Omental fat pad (tissue), 3 donors: ENCODE measurements at regions not wholly inside any gene's neighbourhood (a gene's known extent, or its start where the extent isn't known, plus 50 kb on each side); places are given as distances from the start of the nearest gene placed in this dataset.

Experiments used
- ATAC-seq: fragments of 150-250 bp; one replicate; pipeline ENCODE4 v1.9.1; 2016; ENCODE audit warnings: mild to moderate bottlenecking, moderate library complexity; ENCODE audit not compliant: low FRiP score
- DNase-seq: peaks from one replicate; pipeline ENCODE4 v3.0.0-alpha.2; 2019; ENCODE audit warnings: low spot score
- TF ChIP-seq, protein P1 (sequence below), 3 donors: fragments of 450-650 bp; IDR thresholded peaks; one replicate each; pipeline ENCODE4 v1.5.1; 2016 to 2017; ENCODE audit warnings: antibody characterized with exemption in 3 of 3, mild to moderate bottlenecking in 3 of 3, moderate library complexity in 2 of 3

DNA sequence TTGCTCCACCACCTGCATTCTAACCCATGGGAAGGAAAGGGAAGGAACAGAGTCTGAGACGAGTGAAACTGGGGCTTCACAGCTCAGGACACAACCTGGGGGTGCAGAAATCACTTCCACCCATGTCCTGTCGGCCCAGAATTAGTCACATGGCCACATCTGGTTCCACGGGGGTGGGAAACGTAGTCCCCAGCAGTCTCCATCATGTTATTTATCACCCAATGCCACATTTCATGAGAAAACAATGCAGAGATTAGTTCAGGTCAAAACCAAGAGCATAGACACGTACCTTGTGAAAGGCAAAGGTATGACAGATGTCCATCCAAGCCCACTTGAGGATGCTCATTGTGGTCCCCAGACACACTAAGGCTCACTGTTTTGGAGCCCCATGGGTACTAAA is 125.1 kb downstream of the MED10 start:
- no peak for ATAC-seq
- TF ChIP-seq, protein P1, sequence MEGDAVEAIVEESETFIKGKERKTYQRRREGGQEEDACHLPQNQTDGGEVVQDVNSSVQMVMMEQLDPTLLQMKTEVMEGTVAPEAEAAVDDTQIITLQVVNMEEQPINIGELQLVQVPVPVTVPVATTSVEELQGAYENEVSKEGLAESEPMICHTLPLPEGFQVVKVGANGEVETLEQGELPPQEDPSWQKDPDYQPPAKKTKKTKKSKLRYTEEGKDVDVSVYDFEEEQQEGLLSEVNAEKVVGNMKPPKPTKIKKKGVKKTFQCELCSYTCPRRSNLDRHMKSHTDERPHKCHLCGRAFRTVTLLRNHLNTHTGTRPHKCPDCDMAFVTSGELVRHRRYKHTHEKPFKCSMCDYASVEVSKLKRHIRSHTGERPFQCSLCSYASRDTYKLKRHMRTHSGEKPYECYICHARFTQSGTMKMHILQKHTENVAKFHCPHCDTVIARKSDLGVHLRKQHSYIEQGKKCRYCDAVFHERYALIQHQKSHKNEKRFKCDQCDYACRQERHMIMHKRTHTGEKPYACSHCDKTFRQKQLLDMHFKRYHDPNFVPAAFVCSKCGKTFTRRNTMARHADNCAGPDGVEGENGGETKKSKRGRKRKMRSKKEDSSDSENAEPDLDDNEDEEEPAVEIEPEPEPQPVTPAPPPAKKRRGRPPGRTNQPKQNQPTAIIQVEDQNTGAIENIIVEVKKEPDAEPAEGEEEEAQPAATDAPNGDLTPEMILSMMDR (IDR thresholded peaks at IDR 0.05): no peak
- no peak for DNase-seq

DNA sequence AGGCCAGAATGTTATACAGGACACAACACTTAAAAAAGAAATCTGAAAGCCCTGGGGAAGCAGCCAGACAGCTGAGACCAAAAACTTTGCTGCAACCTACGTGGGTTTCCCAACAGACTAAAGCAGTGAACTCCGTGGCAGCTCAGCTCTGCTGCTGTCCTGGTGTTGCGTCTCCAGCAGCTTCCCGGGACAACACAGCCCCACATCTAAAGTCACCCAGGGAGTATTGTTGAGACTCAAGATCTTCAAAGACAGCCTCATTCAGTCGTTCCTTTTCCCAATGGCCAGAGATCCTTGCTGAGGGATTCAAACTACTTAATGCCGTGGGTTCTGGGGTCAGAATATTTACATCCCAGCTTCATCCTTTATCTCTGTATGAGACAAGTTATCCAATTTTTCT is 125.8 kb downstream of the MED10 start:
- TF ChIP-seq, protein P1 (IDR thresholded peaks at IDR 0.05): no peak
- DNase-seq (no peak), ATAC-seq (no peak)

DNA sequence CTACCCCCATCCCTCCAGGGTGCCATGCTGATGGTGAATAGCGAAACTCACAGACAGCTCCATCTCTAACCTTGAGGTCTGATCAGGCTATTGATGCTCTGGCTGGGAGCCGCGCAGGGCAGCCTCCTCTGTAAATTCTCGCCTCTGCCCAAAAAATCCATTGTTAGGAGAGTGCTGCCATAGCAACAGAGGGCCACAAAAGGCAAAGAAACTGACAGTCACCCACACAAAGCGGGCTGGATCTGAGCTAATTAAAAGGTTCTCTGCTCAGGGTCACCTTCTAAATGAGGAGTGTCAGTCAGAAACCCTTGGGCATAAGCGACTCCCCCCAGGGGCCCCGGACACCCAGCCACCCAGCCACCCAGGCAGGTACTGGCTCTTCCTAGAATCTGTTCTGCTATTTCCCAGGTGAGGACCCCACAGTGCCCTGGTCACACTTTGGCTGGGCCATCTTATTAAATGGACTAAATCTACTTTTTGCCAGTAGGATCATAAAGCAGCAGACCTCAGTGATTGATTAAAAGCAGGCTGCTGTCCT is 126.7 kb downstream of the MED10 start:
- DNase-seq (no peak), ATAC-seq (no peak)
- TF ChIP-seq, protein P1 (IDR thresholded peaks at IDR 0.05): no peak

DNA sequence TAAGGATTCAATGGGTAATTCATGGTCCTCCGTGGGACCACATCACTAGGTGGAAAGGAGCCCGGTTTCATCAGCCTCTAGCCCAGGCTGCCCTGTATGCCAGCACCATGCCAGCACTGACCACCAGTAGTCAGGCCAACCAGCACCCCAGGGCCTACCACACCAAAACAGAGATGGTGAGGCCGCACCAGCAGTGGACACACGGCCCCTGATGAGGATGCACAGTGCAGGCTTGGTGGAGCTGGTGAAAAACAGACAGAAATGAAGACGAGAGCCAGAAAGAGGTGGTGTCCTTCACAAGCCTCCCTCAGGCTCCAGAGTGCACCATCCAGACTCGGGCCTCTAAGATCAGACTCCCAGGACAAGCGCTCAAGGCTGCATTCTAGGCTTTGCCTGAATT is 128.2 kb downstream of the MED10 start:
- no peak for ATAC-seq
- no peak for DNase-seq

DNA sequence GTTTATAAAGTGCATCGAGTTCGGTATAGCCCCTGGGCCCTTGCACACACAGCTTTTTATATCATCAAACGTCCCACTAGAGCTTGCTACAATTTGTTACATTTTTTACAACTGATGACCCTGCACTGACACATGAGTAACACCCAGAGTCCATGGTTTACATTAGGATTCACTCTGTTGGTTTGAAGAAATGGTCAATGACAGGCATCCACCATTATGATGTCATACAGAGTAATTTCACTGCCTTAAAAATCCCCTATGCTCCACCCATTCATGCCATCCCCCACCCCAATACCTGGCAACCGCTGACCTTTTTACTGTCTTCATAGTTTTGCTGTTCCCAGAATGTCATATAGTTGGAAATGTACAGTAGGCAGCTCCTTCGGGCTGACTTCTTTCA is 130.2 kb downstream of the MED10 start:
- ATAC-seq: no peak
- DNase-seq: no peak
- TF ChIP-seq, protein P1 (IDR thresholded peaks at IDR 0.05): no peak

More for the DNA sequence above, 128.2 kb downstream of the MED10 start:
- TF ChIP-seq, protein P1 (IDR thresholded peaks at IDR 0.05): no peak

DNA sequence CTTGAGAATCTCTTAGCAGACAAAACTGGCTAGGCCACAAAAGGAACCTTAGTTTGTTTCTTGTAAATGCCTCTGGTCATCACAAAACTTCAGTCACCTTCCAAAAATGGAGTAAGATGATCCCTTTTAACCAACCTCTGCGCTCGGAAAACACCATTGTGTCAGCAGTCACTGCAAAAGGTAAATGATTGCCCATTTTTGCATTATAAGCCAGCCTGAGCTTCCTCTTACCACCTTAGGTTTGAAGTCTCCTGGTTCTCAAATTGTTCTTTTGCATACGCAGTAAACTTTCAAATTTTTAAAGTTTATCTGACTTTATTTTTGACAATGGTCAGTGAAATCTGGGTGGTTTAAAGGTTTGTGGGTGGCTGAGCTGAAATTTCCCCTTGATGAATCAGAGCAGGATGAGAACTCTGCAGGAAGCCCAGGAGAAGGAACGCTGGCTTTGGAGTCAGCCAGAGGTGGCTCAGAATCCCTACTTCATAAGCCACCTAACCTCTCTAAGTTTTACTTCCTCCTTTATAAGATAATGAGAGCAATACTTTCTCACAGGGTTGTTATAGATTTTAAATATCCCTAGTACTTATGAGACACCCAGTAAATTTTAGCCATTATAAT is 131.4 kb downstream of the MED10 start:
- ATAC-seq (no peak), DNase-seq (no peak)
- TF ChIP-seq, protein P1 (IDR thresholded peaks at IDR 0.05): no peak

DNA sequence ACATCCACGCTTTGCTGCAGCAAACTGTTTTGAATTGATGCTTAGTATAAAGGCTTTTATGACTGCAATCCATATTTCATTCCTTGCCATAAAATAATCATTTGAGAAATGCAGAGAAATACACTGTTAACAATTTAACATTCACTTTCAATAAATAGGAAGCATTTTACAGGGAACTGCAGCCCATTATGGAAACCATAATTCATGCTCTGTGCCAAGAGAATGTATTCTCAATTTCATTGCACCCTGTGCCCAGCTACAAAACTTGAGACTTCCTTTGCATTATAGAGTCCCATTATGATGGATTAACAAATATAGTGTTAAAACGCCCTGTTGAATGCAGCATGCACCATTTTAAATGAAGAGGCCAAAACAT is 134.0 kb downstream of the MED10 start:
- TF ChIP-seq, protein P1 (IDR thresholded peaks at IDR 0.05): no peak
- no peak for ATAC-seq
- no peak for DNase-seq
